ENCODE measurements at regions not wholly inside any gene's neighbourhood (a gene's known extent, or its start where the extent isn't known, plus 50 kb on each side); places are given as distances from the start of the nearest gene placed in this dataset.

GRCh38 chr10:31145986-31146385 is 114.3 kb upstream of the ZNF438 start:
- Histone ChIP-seq H3K9me3 (ENCODE audit: control insufficient read depth, insufficient read depth, low read length) (no peaks in the 10 kb centered on the region), H3K9ac (ENCODE audit: low read depth, low read length) (no peak overlapping the region), H3K4me3 (ENCODE audit: low read depth, low read length) (no peak overlapping the region), H3K27me3 (ENCODE audit: control insufficient read depth, insufficient read depth, low read length) (no peaks in the 10 kb centered on the region), H3K27ac (ENCODE audit: low read depth, low read length) (no peak overlapping the region), H3K36me3 (ENCODE audit: control insufficient read depth, insufficient read depth, low read length) (no peaks in the 10 kb centered on the region), H3K4me1 (ENCODE audit: control insufficient read depth, insufficient read depth, low read length) (no peaks in the 10 kb centered on the region; the same call in 1 of the 2 replicates)

- H3K9ac ChIP-seq (ENCODE audit: low read depth, low read length): no peak overlapping the region
- H3K4me1 ChIP-seq (ENCODE audit: control insufficient read depth, insufficient read depth, low read length): no peaks in the 10 kb centered on the region; the same call in 1 of the 2 replicates
- no peak overlapping the region for H3K4me3 ChIP-seq (ENCODE audit: low read depth, low read length)
- H3K27me3 ChIP-seq (ENCODE audit: control insufficient read depth, insufficient read depth, low read length): no peaks in the 10 kb centered on the region
- H3K9me3 ChIP-seq (ENCODE audit: control insufficient read depth, insufficient read depth, low read length): no peaks in the 10 kb centered on the region
- no peaks in the 10 kb centered on the region for H3K36me3 ChIP-seq (ENCODE audit: control insufficient read depth, insufficient read depth, low read length)
- H3K27ac ChIP-seq (ENCODE audit: low read depth, low read length): no peak overlapping the region
Measured at GRCh38 chr10:31146491-31147209, 115.0 kb upstream of the ZNF438 start.

GRCh38 chr10:31147210-31147608 is 115.5 kb upstream of the ZNF438 start:
- no peak overlapping the region for H3K4me3 ChIP-seq (ENCODE audit: low read depth, low read length)
- H3K27me3 ChIP-seq (ENCODE audit: control insufficient read depth, insufficient read depth, low read length): no peaks in the 10 kb centered on the region
- no peak overlapping the region for H3K9ac ChIP-seq (ENCODE audit: low read depth, low read length)
- H3K27ac ChIP-seq (ENCODE audit: low read depth, low read length): no peak overlapping the region
- no peaks in the 10 kb centered on the region; the same call in 1 of the 2 replicates for H3K4me1 ChIP-seq (ENCODE audit: control insufficient read depth, insufficient read depth, low read length)
- H3K9me3 ChIP-seq (ENCODE audit: control insufficient read depth, insufficient read depth, low read length): no peaks in the 10 kb centered on the region
- no peaks in the 10 kb centered on the region for H3K36me3 ChIP-seq (ENCODE audit: control insufficient read depth, insufficient read depth, low read length)

GRCh38 chr10:31148951-31149350 is 117.3 kb upstream of the ZNF438 start:
- no peak overlapping the region for H3K4me3 ChIP-seq (ENCODE audit: low read depth, low read length)
- H3K9ac ChIP-seq (ENCODE audit: low read depth, low read length): no peak overlapping the region
- H3K4me1 ChIP-seq (ENCODE audit: control insufficient read depth, insufficient read depth, low read length): no peaks in the 10 kb centered on the region; the same call in 1 of the 2 replicates
- H3K27me3 ChIP-seq (ENCODE audit: control insufficient read depth, insufficient read depth, low read length): no peaks in the 10 kb centered on the region
- no peak overlapping the region for H3K27ac ChIP-seq (ENCODE audit: low read depth, low read length)
- no peaks in the 10 kb centered on the region for H3K36me3 ChIP-seq (ENCODE audit: control insufficient read depth, insufficient read depth, low read length)
- no peaks in the 10 kb centered on the region for H3K9me3 ChIP-seq (ENCODE audit: control insufficient read depth, insufficient read depth, low read length)

- no peaks in the 10 kb centered on the region for H3K9me3 ChIP-seq (ENCODE audit: control insufficient read depth, insufficient read depth, low read length)
- H3K4me1 ChIP-seq (ENCODE audit: control insufficient read depth, insufficient read depth, low read length): no peaks in the 10 kb centered on the region; the same call in 1 of the 2 replicates
- H3K36me3 ChIP-seq (ENCODE audit: control insufficient read depth, insufficient read depth, low read length): no peaks in the 10 kb centered on the region
- no peak overlapping the region for H3K4me3 ChIP-seq (ENCODE audit: low read depth, low read length)
- H3K9ac ChIP-seq (ENCODE audit: low read depth, low read length): no peak overlapping the region
- no peaks in the 10 kb centered on the region for H3K27me3 ChIP-seq (ENCODE audit: control insufficient read depth, insufficient read depth, low read length)
- H3K27ac ChIP-seq (ENCODE audit: low read depth, low read length): no peak overlapping the region
Measured at GRCh38 chr10:31149835-31150512, 118.3 kb upstream of the ZNF438 start.

- H3K36me3 ChIP-seq (ENCODE audit: control insufficient read depth, insufficient read depth, low read length): no peaks in the 10 kb centered on the region
- H3K27ac ChIP-seq (ENCODE audit: low read depth, low read length): no peak overlapping the region
- no peaks in the 10 kb centered on the region for H3K27me3 ChIP-seq (ENCODE audit: control insufficient read depth, insufficient read depth, low read length)
- no peak overlapping the region for H3K4me3 ChIP-seq (ENCODE audit: low read depth, low read length)
- no peaks in the 10 kb centered on the region; the same call in 1 of the 2 replicates for H3K4me1 ChIP-seq (ENCODE audit: control insufficient read depth, insufficient read depth, low read length)
- H3K9me3 ChIP-seq (ENCODE audit: control insufficient read depth, insufficient read depth, low read length): no peaks in the 10 kb centered on the region
- no peak overlapping the region for H3K9ac ChIP-seq (ENCODE audit: low read depth, low read length)
Measured at GRCh38 chr10:31151301-31151700, 119.6 kb upstream of the ZNF438 start.

GRCh38 chr10:31152421-31153135 is 120.9 kb upstream of the ZNF438 start:
- Histone ChIP-seq H3K4me1 (ENCODE audit: control insufficient read depth, insufficient read depth, low read length) (peaks cover 5% of the 10 kb centered on the region), H3K9me3 (ENCODE audit: control insufficient read depth, insufficient read depth, low read length) (no peaks in the 10 kb centered on the region), H3K27ac (ENCODE audit: low read depth, low read length) (no peak overlapping the region), H3K9ac (ENCODE audit: low read depth, low read length) (no peak overlapping the region), H3K4me3 (ENCODE audit: low read depth, low read length) (no peak overlapping the region), H3K27me3 (ENCODE audit: control insufficient read depth, insufficient read depth, low read length) (no peaks in the 10 kb centered on the region), H3K36me3 (ENCODE audit: control insufficient read depth, insufficient read depth, low read length) (no peaks in the 10 kb centered on the region)

- Histone ChIP-seq H3K36me3 (ENCODE audit: control insufficient read depth, insufficient read depth, low read length) (no peaks in the 10 kb centered on the region), H3K9me3 (ENCODE audit: control insufficient read depth, insufficient read depth, low read length) (no peaks in the 10 kb centered on the region), H3K4me1 (ENCODE audit: control insufficient read depth, insufficient read depth, low read length) (peaks cover 5% of the 10 kb centered on the region), H3K4me3 (ENCODE audit: low read depth, low read length) (no peak overlapping the region), H3K27me3 (ENCODE audit: control insufficient read depth, insufficient read depth, low read length) (no peaks in the 10 kb centered on the region), H3K27ac (ENCODE audit: low read depth, low read length) (no peak overlapping the region), H3K9ac (ENCODE audit: low read depth, low read length) (no peak overlapping the region)
Measured at GRCh38 chr10:31153161-31153560, 121.5 kb upstream of the ZNF438 start.

GRCh38 chr10:31153692-31154091 is 122.0 kb upstream of the ZNF438 start:
- Histone ChIP-seq H3K4me3 (ENCODE audit: low read depth, low read length) (no peak overlapping the region), H3K27ac (ENCODE audit: low read depth, low read length) (no peak overlapping the region), H3K36me3 (ENCODE audit: control insufficient read depth, insufficient read depth, low read length) (no peaks in the 10 kb centered on the region), H3K4me1 (ENCODE audit: control insufficient read depth, insufficient read depth, low read length) (peaks cover 5% of the 10 kb centered on the region), H3K9ac (ENCODE audit: low read depth, low read length) (no peak overlapping the region), H3K27me3 (ENCODE audit: control insufficient read depth, insufficient read depth, low read length) (no peaks in the 10 kb centered on the region), H3K9me3 (ENCODE audit: control insufficient read depth, insufficient read depth, low read length) (no peaks in the 10 kb centered on the region)

GRCh38 chr10:31154996-31155395 is 123.3 kb upstream of the ZNF438 start:
- no peak overlapping the region for H3K27ac ChIP-seq (ENCODE audit: low read depth, low read length)

More at GRCh38 chr10:31154996-31155395, 123.3 kb upstream of the ZNF438 start:
- Histone ChIP-seq H3K27me3 (ENCODE audit: control insufficient read depth, insufficient read depth, low read length) (no peaks in the 10 kb centered on the region), H3K36me3 (ENCODE audit: control insufficient read depth, insufficient read depth, low read length) (no peaks in the 10 kb centered on the region), H3K4me1 (ENCODE audit: control insufficient read depth, insufficient read depth, low read length) (peaks cover 5% of the 10 kb centered on the region), H3K9ac (ENCODE audit: low read depth, low read length) (no peak overlapping the region), H3K9me3 (ENCODE audit: control insufficient read depth, insufficient read depth, low read length) (no peaks in the 10 kb centered on the region), H3K4me3 (ENCODE audit: low read depth, low read length) (no peak overlapping the region)
